ENCODE measurements at regions not wholly inside any gene's neighbourhood (a gene's known extent, or its start where the extent isn't known, plus 50 kb on each side); places are given as distances from the start of the nearest gene placed in this dataset.
"Not testable (repeated sequence)": the region's sequence is repeated elsewhere in the genome, so short reads cannot be mapped to it uniquely, and the experiment has no call there.

- ChIA-PET CTCF (no interaction called here), POLR2A (no interaction called here)
- WGBS (ENCODE audit: missing lambda C conversion rate), result 41% methylated on average over 6 of the region's 6 CpGs
- H3K4me2 ChIP-seq, result no peak overlapping the region
- no peaks in the 10 kb centered on the region for H3K9me3 ChIP-seq
- TF ChIP-seq, protein P1, sequence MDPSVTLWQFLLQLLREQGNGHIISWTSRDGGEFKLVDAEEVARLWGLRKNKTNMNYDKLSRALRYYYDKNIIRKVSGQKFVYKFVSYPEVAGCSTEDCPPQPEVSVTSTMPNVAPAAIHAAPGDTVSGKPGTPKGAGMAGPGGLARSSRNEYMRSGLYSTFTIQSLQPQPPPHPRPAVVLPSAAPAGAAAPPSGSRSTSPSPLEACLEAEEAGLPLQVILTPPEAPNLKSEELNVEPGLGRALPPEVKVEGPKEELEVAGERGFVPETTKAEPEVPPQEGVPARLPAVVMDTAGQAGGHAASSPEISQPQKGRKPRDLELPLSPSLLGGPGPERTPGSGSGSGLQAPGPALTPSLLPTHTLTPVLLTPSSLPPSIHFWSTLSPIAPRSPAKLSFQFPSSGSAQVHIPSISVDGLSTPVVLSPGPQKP (IDR thresholded peaks at IDR 0.05; ENCODE audit: low read depth, low read length), result no peak
- TF ChIP-seq NFE2L2 (conservative IDR thresholded peaks at IDR 0.05; ENCODE audit: low read length) (no peak), EP300 (IDR thresholded peaks at IDR 0.05) (no peak), MAFK (IDR thresholded peaks at IDR 0.05; ENCODE audit: partially characterized antibody) (no peak), NPAS2 (CRISPR knock-in tag; IDR thresholded peaks at IDR 0.05; ENCODE audit: borderline replicate concordance) (no peak), MYC (IDR thresholded peaks at IDR 0.05; ENCODE audit: borderline replicate concordance, low read length) (no peak), FOSL2 (IDR thresholded peaks at IDR 0.05) (no peak), FOSL2 (CRISPR knock-in tag; IDR thresholded peaks at IDR 0.05) (no peak), CHD4 (IDR thresholded peaks at IDR 0.05; ENCODE audit: borderline replicate concordance) (no peak), SMC3 (IDR thresholded peaks at IDR 0.05) (no peak), HMGXB4 (CRISPR knock-in tag; IDR thresholded peaks at IDR 0.05; ENCODE audit: borderline replicate concordance) (no peak), KDM1A (IDR thresholded peaks at IDR 0.05; ENCODE audit: low read depth) (no peak)
- TF ChIP-seq, protein P2, sequence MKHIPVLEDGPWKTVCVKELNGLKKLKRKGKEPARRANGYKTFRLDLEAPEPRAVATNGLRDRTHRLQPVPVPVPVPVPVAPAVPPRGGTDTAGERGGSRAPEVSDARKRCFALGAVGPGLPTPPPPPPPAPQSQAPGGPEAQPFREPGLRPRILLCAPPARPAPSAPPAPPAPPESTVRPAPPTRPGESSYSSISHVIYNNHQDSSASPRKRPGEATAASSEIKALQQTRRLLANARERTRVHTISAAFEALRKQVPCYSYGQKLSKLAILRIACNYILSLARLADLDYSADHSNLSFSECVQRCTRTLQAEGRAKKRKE (CRISPR knock-in tag; IDR thresholded peaks at IDR 0.05; ENCODE audit: low read depth), result no peak
- TF ChIP-seq, protein P3, sequence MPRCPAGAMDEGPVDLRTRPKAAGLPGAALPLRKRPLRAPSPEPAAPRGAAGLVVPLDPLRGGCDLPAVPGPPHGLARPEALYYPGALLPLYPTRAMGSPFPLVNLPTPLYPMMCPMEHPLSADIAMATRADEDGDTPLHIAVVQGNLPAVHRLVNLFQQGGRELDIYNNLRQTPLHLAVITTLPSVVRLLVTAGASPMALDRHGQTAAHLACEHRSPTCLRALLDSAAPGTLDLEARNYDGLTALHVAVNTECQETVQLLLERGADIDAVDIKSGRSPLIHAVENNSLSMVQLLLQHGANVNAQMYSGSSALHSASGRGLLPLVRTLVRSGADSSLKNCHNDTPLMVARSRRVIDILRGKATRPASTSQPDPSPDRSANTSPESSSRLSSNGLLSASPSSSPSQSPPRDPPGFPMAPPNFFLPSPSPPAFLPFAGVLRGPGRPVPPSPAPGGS (IDR thresholded peaks at IDR 0.05), result no peak
- no peak overlapping the region for H3K4me3 ChIP-seq
- H3K4me1 ChIP-seq, result no peaks in the 10 kb centered on the region
- no peak for ATAC-seq
- H3K27ac ChIP-seq, result no peak overlapping the region
- no peak for DNase-seq (ENCODE audit: low read depth in 1 of 2, low spot score in 1 of 2)
- FAIRE-seq, result no peak
These were observed 215.3 kb upstream of the PKP2 start for GRCh38 chr12:33111850-33112249.

- H3K4me1 ChIP-seq; CTCF ChIA-PET; H3K4me2 ChIP-seq; H3K9me3 ChIP-seq; FAIRE-seq; H3K4me3 ChIP-seq; H3K27ac ChIP-seq; POLR2A ChIA-PET; DNase-seq (ENCODE audit: low read depth in 1 of 2, low spot score in 1 of 2); ATAC-seq: not testable (repeated sequence)
- 27% methylated on average over 5 of the region's 7 CpGs for WGBS (ENCODE audit: missing lambda C conversion rate)
These were observed 211.2 kb upstream of the PKP2 start for GRCh38 chr12:33107827-33108226.

GRCh38 chr12:33093534-33093933, 197.0 kb upstream of the PKP2 start:
- ATAC-seq (no peak), DNase-seq (ENCODE audit: low read depth in 1 of 2, low spot score in 1 of 2) (no peak), FAIRE-seq (no peak)
- Histone ChIP-seq H3K27ac (no peak overlapping the region), H3K4me2 (no peak overlapping the region), H3K4me3 (no peak overlapping the region), H3K4me1 (no peaks in the 10 kb centered on the region), H3K9me3 (no peaks in the 10 kb centered on the region)
- ChIA-PET CTCF (no interaction called here), POLR2A (no interaction called here)
- under 1% methylated on average over 2 of the region's 2 CpGs for WGBS (ENCODE audit: missing lambda C conversion rate)
- TF ChIP-seq POLR2A (IDR thresholded peaks at IDR 0.05; ENCODE audit: low read length), result no peak
- TF ChIP-seq CEBPB (IDR thresholded peaks at IDR 0.05), result peak in 1 of 2 experiments; percentile 11; a peak in 1 of 4 replicates

GRCh38 chr12:33087876-33088275, 191.3 kb upstream of the PKP2 start:
- CTCF ChIA-PET; H3K4me2 ChIP-seq; ATAC-seq; POLR2A ChIA-PET; H3K27ac ChIP-seq; H3K4me1 ChIP-seq; FAIRE-seq; H3K9me3 ChIP-seq; DNase-seq (ENCODE audit: low read depth in 1 of 2, low spot score in 1 of 2); H3K4me3 ChIP-seq: not testable (repeated sequence)
- 14% methylated on average over 1 of the region's 1 CpG for WGBS (ENCODE audit: missing lambda C conversion rate)

DNA sequence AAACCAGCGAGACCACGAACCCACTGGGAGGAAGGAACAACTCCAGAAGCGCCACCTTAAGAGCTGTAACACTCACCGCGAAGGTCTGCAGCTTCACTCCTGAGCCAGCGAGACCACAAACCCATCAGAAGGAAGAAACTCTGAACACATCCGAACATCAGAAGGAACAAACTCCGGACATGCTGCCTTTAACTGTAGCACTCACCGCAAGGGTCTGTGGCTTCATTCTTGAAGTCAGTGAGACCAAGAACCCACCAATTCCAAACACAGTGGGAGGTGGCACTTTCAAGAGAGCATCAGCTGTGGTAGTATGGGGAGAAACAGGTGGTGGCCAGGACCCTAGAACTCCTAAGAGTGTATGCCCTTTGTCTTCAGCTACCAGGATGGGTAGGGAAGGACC, 179.8 kb upstream of the PKP2 start:
- H3K4me3 ChIP-seq; FAIRE-seq; CTCF ChIA-PET; H3K4me2 ChIP-seq; ATAC-seq; POLR2A ChIA-PET; H3K4me1 ChIP-seq; H3K27ac ChIP-seq; DNase-seq (ENCODE audit: low read depth in 1 of 2, low spot score in 1 of 2); H3K9me3 ChIP-seq: not testable (repeated sequence)
- WGBS (ENCODE audit: missing lambda C conversion rate), result 37% methylated on average over 9 of the region's 9 CpGs

GRCh38 chr12:33075130-33075766, 178.7 kb upstream of the PKP2 start:
- ATAC-seq; H3K4me1 ChIP-seq; H3K4me2 ChIP-seq; H3K9me3 ChIP-seq; POLR2A ChIA-PET; FAIRE-seq; CTCF ChIA-PET; H3K4me3 ChIP-seq; DNase-seq (ENCODE audit: low read depth in 1 of 2, low spot score in 1 of 2); H3K27ac ChIP-seq: not testable (repeated sequence)
- WGBS (ENCODE audit: missing lambda C conversion rate), result 48% methylated on average over 24 of the region's 25 CpGs
